HG02678 (cell line): ENCODE measurements at regions not wholly inside any gene's neighbourhood (a gene's known extent, or its start where the extent isn't known, plus 50 kb on each side); places are given as distances from the start of the nearest gene placed in this dataset.
"Not testable (repeated sequence)": the region's sequence is repeated elsewhere in the genome, so short reads cannot be mapped to it uniquely, and the experiment has no call there.

Experiments
- ATAC-seq: cut with Tn5 transposase; IDR thresholded peaks from one replicate; pipeline ENCODE4 v1.9.1; 2021; ENCODE audit warnings: mild to moderate bottlenecking, moderate library complexity; ENCODE audit not compliant: unreplicated experiment

DNA sequence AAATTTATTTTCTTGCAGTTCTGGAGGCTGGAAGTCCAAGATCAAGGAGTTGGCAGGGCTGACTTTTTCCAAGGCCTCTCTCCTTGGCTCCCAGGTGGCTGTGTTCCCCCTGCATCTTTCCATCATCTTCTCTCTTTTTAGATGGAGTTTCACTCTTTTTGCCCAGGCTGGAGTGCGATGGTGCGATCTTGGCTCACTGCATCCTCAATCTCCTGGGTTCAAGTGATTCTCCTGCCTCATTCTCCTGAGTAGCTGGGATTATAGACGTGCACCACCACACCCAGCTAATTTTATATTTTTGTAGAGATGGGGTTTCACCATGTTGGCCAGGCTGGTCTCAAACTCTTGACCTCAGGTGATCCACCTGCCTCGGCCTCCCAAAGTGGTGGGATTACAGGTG lies 411.1 kb downstream of the RPS24 start:
- not testable (repeated sequence) for ATAC-seq

DNA sequence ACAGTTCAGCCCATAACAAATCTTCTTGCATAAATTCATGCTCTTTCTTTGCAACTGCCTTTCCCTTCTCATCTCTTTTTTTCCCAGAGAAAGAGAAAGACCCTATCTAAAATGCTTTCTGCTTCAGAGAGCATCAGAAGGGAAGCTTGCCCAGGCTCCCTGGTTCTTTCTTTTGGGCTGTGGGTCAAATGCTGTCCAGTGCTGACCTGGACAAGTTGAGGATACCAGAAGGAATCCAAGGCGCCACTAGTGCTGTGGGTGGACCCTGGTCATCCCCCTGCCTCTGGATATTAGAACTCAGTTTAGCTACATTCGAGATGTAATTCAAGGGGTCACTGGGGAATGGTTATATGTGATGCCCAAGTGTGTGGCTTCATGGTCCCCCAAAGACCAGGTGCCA lies 411.6 kb downstream of the RPS24 start:
- no peak for ATAC-seq

- no peak for ATAC-seq
These were observed 414.8 kb downstream of the RPS24 start for GRCh38 chr10:78448470-78448869.

DNA sequence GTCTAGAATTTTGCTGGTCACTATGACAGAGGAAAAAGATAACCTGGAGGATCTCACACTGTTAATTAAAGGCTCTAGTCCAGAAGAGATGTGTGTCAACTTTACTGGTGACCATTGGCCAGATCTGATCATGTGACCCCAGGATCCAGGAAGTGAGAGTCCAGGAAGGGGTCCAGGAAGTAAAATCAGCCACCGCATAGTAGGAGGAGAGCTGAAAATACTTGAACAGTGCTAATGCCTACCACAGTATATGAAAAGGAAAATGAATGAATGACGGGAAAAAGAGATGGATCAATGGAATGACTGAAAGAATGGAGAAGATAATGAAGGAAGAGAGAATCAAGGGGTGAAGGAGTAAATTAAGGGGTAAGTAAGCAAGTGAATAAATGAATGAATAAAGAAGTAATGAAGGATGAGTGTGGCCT lies 415.3 kb downstream of the RPS24 start:
- ATAC-seq, result no peak

DNA sequence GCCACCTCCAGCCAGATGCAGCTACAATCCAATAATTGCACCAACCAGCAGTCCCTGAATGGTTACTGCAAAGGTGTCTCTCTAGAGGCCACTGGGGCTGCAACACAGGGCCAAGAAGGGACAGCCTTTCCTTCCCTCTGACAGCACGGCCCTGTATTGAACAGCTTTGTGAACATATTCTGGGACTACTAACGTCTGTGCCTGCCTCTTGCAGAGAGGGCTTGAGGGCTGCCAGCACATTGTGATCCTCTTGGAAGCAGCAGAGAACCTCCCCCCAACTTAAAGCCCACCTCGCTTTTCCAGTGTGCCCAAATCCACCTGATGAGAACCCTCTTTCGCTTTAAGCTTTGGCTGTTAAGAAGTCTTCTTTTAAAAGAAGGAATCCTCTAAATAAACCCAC lies 415.9 kb downstream of the RPS24 start:
- ATAC-seq, result no peak

- no peak for ATAC-seq
These were observed 416.6 kb downstream of the RPS24 start for GRCh38 chr10:78450239-78450638.

- ATAC-seq, result no peak
These were observed 417.3 kb downstream of the RPS24 start for GRCh38 chr10:78450807-78451485.

GRCh38 chr10:78451592-78451991 lies 417.9 kb downstream of the RPS24 start:
- no peak for ATAC-seq

- no peak for ATAC-seq
These were observed 420.5 kb downstream of the RPS24 start for GRCh38 chr10:78454123-78454645.

- ATAC-seq, result no peak
These were observed 421.6 kb downstream of the RPS24 start for GRCh38 chr10:78455236-78455635.

DNA sequence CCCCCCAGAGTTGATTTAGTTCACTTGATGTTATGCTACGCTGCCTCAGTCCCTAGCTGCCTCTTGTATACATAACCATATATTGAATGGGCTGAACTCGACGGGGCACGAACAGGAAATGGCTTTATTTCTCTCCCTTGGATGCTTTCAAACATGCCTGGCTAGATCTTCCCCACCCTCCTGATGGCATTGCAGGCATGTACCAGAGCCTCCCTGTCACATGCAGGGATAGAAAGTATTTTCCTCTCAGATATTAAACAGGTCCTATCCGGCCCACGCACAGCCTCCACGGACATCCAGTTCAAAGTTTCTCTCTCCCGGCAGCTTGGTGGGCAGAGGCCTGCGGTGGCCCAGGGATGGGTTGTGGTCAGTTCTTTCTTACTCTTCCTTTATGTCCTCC lies 422.1 kb downstream of the RPS24 start:
- no peak for ATAC-seq

GRCh38 chr10:78456649-78457400 lies 423.2 kb downstream of the RPS24 start:
- ATAC-seq, result no peak

DNA sequence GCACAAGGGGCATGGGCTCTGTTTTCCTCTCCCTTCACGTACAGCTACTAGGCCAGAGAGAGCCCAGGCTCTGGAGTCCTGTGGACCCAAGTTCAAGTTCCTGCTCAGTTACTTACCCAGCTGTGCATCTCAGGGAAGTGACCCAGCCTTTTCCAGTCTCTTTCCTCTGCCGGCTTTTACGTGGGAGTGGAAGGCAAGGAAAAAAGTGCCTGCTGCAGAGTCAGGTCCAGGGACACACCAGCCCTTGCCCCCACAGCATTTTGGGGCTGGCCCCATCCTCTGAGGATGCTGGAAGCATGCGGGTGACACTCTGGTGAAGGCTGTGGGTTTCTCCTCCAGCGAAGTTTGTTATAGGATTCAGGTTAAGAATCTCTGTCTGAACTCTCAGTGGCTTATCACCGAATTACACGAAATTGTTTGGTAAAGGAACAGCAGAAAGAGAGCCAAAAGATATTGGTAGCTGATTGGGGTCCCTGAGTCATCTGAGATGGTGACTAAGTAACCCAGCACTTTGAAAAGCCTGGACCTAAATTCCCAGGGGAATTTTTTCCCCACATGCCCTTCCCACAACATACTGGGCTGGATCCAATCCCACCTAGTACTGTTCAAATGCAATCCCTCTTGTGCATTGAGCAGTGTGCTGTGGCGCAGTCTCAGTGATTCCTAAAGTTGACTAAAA lies 424.3 kb downstream of the RPS24 start:
- ATAC-seq, result no peak

DNA sequence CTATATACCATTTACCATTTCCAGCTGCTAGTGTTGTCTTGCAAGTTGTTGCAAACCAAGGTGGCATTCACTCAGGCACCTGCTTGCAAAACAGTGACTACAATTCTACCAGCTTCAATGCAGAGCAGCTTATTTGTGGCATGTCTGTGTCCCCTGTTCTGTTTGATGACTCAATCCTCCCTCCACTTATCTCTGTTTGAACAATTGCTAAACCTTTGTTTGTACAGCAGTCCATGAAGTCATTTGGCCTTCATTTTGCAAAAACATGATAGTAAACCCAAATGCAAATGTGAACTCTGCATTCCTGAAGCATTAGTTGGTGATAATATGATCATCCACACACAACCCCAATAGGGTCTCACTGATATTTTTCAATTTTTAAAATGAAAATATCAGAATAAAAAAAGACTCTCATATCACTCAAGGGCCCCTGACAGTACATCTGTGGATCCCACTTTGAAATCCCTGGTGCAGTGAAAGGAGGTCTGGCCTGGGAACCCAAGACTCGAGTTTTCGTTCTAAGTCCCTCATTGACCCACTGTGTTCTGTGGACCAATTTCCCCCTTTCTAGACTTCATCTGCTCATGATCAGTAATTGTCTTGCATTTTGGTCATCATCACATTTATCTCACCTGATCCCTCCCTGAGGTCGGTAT lies 425.4 kb downstream of the RPS24 start:
- ATAC-seq, result no peak

- no peak for ATAC-seq
These were observed 426.0 kb downstream of the RPS24 start for GRCh38 chr10:78459639-78460037.

DNA sequence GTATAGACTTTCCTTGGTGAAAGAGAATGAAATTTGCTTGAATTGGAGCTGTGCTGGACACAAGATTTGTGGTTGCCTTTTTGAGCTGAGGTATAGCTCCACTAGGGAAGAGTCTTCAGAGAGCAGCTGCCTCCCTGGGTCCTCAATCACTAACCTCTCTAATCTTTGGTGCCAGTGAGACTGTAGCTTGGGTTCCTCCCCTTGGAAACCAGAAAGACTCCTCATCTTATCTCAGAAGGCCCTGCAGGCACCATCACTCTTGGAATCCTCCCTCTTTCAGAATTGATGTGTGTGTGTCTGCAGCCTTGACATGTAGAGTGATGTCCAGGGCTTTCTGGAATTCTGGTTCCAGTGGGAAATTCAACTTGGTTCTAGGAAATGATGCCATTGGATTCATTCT lies 426.5 kb downstream of the RPS24 start:
- no peak for ATAC-seq

DNA sequence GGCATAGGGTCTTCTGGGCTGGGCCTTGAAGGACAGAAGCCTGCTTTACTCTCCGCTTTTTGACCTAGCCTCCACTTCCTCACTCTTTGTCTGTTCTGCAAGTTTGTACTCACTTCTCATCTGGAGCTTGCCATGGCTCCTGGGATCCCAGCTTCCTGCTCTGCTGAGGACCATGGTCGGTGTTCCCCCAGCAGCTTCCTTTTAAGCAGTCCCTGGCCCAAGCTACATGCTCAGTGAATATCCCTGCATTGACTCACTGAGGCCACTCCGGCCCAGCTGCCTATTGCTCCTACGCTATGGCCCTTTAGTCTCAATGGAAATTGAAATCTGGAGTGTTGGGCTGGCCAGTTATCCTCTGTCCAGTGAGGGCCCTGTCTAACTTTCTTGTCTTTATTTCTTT lies 427.7 kb downstream of the RPS24 start:
- ATAC-seq, result no peak

GRCh38 chr10:78462176-78462575 lies 428.5 kb downstream of the RPS24 start:
- ATAC-seq, result no peak

- ATAC-seq, result no peak
These were observed 429.1 kb downstream of the RPS24 start for GRCh38 chr10:78462726-78463228.

GRCh38 chr10:78464118-78464855 lies 430.6 kb downstream of the RPS24 start:
- no peak for ATAC-seq
